ENCODE measurements at regions not wholly inside any gene's neighbourhood (a gene's known extent, or its start where the extent isn't known, plus 50 kb on each side); places are given as distances from the start of the nearest gene placed in this dataset.

- no peak for TF ChIP-seq CTCF (IDR thresholded peaks at IDR 0.05)
- TF ChIP-seq POLR2A (IDR thresholded peaks at IDR 0.05), result no peak
- no peak for DNase-seq
- ATAC-seq, result no peak
- no peak overlapping the region for H3K27ac ChIP-seq
- H3K27me3 ChIP-seq, result no peaks in the 10 kb centered on the region
- no peak overlapping the region for H3K4me3 ChIP-seq
- intact Hi-C loops (cut with DNase I), result no loop called here
- no peaks in the 10 kb centered on the region for H3K9me3 ChIP-seq
- H3K36me3 ChIP-seq, result no peaks in the 10 kb centered on the region
- H3K4me1 ChIP-seq, result no peaks in the 10 kb centered on the region
Measured at GRCh38 chr3:34374521-34374920, 576.1 kb downstream of the PDCD6IP start.

GRCh38 chr3:34376691-34377090 lies 578.3 kb downstream of the PDCD6IP start:
- Histone ChIP-seq H3K36me3 (no peaks in the 10 kb centered on the region), H3K9me3 (no peaks in the 10 kb centered on the region), H3K27me3 (no peaks in the 10 kb centered on the region), H3K27ac (no peak overlapping the region), H3K4me1 (no peaks in the 10 kb centered on the region), H3K4me3 (no peak overlapping the region)
- no peak for ATAC-seq
- TF ChIP-seq POLR2A (IDR thresholded peaks at IDR 0.05), result no peak
- TF ChIP-seq CTCF (IDR thresholded peaks at IDR 0.05), result no peak
- 42 to 72% (median 47%) methylated on average over 4 of the region's 4 CpGs for WGBS, 4 donors
- intact Hi-C loops (cut with DNase I), result no loop called here
- no peak for DNase-seq

- H3K27me3 ChIP-seq, result no peaks in the 10 kb centered on the region
- no peaks in the 10 kb centered on the region for H3K9me3 ChIP-seq
- no peak overlapping the region for H3K27ac ChIP-seq
- H3K36me3 ChIP-seq, result no peaks in the 10 kb centered on the region
- no peak for DNase-seq
- 74 to 88% (median 79%) methylated on average over 4 to 6 of the region's 6 CpGs for WGBS, 4 donors
- TF ChIP-seq CTCF (IDR thresholded peaks at IDR 0.05) (no peak), POLR2A (IDR thresholded peaks at IDR 0.05) (no peak)
- H3K4me1 ChIP-seq, result no peaks in the 10 kb centered on the region
- H3K4me3 ChIP-seq, result no peak overlapping the region
- intact Hi-C loops (cut with DNase I), result no loop called here
- no peak for ATAC-seq
Measured at GRCh38 chr3:34377961-34378360, 579.5 kb downstream of the PDCD6IP start.

GRCh38 chr3:34381243-34381642 lies 582.8 kb downstream of the PDCD6IP start:
- no peak overlapping the region for H3K4me3 ChIP-seq
- H3K27ac ChIP-seq, result no peak overlapping the region
- ATAC-seq (no peak), DNase-seq (no peak)
- H3K9me3 ChIP-seq, result peaks cover 0 to 5% (median 0%) of the 10 kb centered on the region in 12 donors
- intact Hi-C loops (cut with DNase I), result no loop called here
- no peaks in the 10 kb centered on the region for H3K4me1 ChIP-seq
- TF ChIP-seq CTCF (IDR thresholded peaks at IDR 0.05), result no peak
- no peak for TF ChIP-seq POLR2A (IDR thresholded peaks at IDR 0.05)
- H3K36me3 ChIP-seq, result no peaks in the 10 kb centered on the region
- no peaks in the 10 kb centered on the region for H3K27me3 ChIP-seq
